Heart left ventricle (tissue), 16 donors: ENCODE measurements at regions not wholly inside any gene's neighbourhood (a gene's known extent, or its start where the extent isn't known, plus 50 kb on each side); places are given as distances from the start of the nearest gene placed in this dataset.

ENCODE experiments used
- ATAC-seq, 4 donors: fragments of 200-7000 bp; cut with Tn5 transposase; one replicate each; pipeline ENCODE4 v1.9.1; 2020 to 2022; ENCODE audit warnings: moderate library complexity in 4 of 4, mild to moderate bottlenecking in 3 of 4, moderate number of reproducible peaks in 1 of 4
- DNase-seq, 5 donors: peaks; one replicate each; pipeline ENCODE4 v3.0.0-alpha.2; 2020
- H3K27ac ChIP-seq, 12 donors: fragments of 200-600 bp; sonication (generic) in 4 of 12; one replicate each; pipeline versions ENCODE4 v1.5.0 to v1.8.0; 2016 to 2022; ENCODE audit warnings: mild to moderate bottlenecking in 2 of 12
- H3K27me3 ChIP-seq, 9 donors: fragments of 200-600 bp; sonication (generic) in 2 of 9; one replicate each; pipeline versions ENCODE4 v1.5.1 to v1.8.0; 2016 to 2022; ENCODE audit warnings: mild to moderate bottlenecking in 3 of 9
- H3K36me3 ChIP-seq, 9 donors: fragments of 200-600 bp; sonication (generic) in 2 of 9; one replicate each; pipeline versions ENCODE4 v1.5.0 to v1.8.0; 2018 to 2022; ENCODE audit warnings: mild to moderate bottlenecking in 2 of 9
- H3K4me1 ChIP-seq, 12 donors: fragments of 200-600 bp; sonication (generic) in 4 of 12; one replicate each; pipeline versions ENCODE4 v1.5.0 to v1.8.0; 2016 to 2022; ENCODE audit warnings: mild to moderate bottlenecking in 3 of 12
- H3K4me3 ChIP-seq, 12 donors: fragments of 200-600 bp; sonication (generic) in 4 of 12; one replicate each; pipeline versions ENCODE4 v1.5.0 to v1.8.0; 2017 to 2022; ENCODE audit warnings: mild to moderate bottlenecking in 9 of 12, moderate library complexity in 4 of 12
- H3K9me3 ChIP-seq, 12 donors: fragments of 200-600 bp; sonication (generic) in 4 of 12; one replicate each; pipeline versions ENCODE4 v1.5.0 to v1.8.0; 2016 to 2022; ENCODE audit warnings: mild to moderate bottlenecking in 1 of 12
- CTCF ChIP-seq, 12 donors: fragments of 200-600 bp; sonication (generic) in 4 of 12; IDR thresholded peaks; one replicate each; pipeline versions ENCODE4 v1.5.0 to v1.8.0; 2018 to 2022; ENCODE audit warnings: antibody characterized with exemption in 12 of 12, mild to moderate bottlenecking in 5 of 12
- POLR2A ChIP-seq, 2 donors: fragments of 450-650 bp; IDR thresholded peaks; one replicate each; pipeline ENCODE4 v1.6.1; 2017; ENCODE audit warnings: antibody characterized with exemption in 2 of 2, mild to moderate bottlenecking in 2 of 2, moderate library complexity in 2 of 2
- WGBS, 4 donors: extraction: QIAGEN DNeasy Blood & Tissue Kit in 2 of 4; methylation state at CpG; one replicate each; pipeline versions ENCODE4 v1.1.5 to v1.1.7; 2013 to 2018; 5-methylcytosine and 5-hydroxymethylcytosine counted together
- intact Hi-C, 10 donors: fragments of 100-400 bp; cut with DNase I; formaldehyde crosslinking; loops; one replicate each; pipeline versions ENCODE4 v1.11.1 to v1.14.2; 2022
- donor health status: ischemic (EF 13 %, LVEDD 7.1; RV severe dilation, severe dysfunction).
- donor health status: healthy with polysubstance abuse.
- donor health status: DM: no; HTN: yes; CAD: no.
- donor health status: DM: no; HTN: no; CAD: no.
- donor health status: ischemic (EF 25% LVEDD 6.9; RV normal size, moderate dysfunction).
- donor health status: ischemic (EF 25% LVEDD 5.7; RV mildly dilated, moderate dysfunction).
- donor health status: healthy.
- donor health status: DM: yes; HTN: yes; CAD: no.
- donor health status: ischemic (EF 35%, LVEDD 5.7; RV mildly dilated, moderate dysfunction).
- donor health status: nonischemic (EF 11% LVEDD 7.7; RV severe dilation, severe dysfunction).
- donor health status: DM: yes; HTN: yes; CAD: no.
- donor health status: PGD.
- donor health status: ischemic (EF 29% LVEDD 5.4; RV normal size, mild dysfunction).
- donor health status: nonischemic (EF 23%, LVEDD 6.1; RV moderate dilation, normal function).

GRCh38 chr3:13975686-13976085 is 95.8 kb upstream of the WNT7A start:
- whole genome bisulfite sequencing, 4 donors = 57 to 78% (median 62%) methylated on average over 2 of the region's 2 CpGs
- DNase-seq = no peak

GRCh38 chr3:13972679-13973379 is 93.0 kb upstream of the WNT7A start:
- ATAC-seq (no peak), DNase-seq (no peak)
- Histone ChIP-seq H3K4me3 (no peak overlapping the region), H3K4me1 (no peaks in the 10 kb centered on the region), H3K36me3 (no peaks in the 10 kb centered on the region), H3K27me3 (no peaks in the 10 kb centered on the region), H3K9me3 (peaks cover 0 to 51% (median 19%) of the 10 kb centered on the region in 12 donors), H3K27ac (no peak overlapping the region)
- intact Hi-C loops = no loop called here
- WGBS, 4 donors = 73 to 84% (median 81%) methylated on average over 5 of the region's 5 CpGs
- no peak for TF ChIP-seq CTCF (IDR thresholded peaks at IDR 0.05)
- TF ChIP-seq POLR2A (IDR thresholded peaks at IDR 0.05) = no peak

More at GRCh38 chr3:13975686-13976085, 95.8 kb upstream of the WNT7A start:
- no peak overlapping the region for H3K27ac ChIP-seq
- no peak for ATAC-seq
- H3K4me1 ChIP-seq = no peaks in the 10 kb centered on the region
- H3K27me3 ChIP-seq = no peaks in the 10 kb centered on the region
- no peak overlapping the region for H3K4me3 ChIP-seq
- TF ChIP-seq CTCF (IDR thresholded peaks at IDR 0.05) (no peak), POLR2A (IDR thresholded peaks at IDR 0.05) (no peak)
- peaks cover 0 to 40% (median 19%) of the 10 kb centered on the region in 12 donors for H3K9me3 ChIP-seq
- H3K36me3 ChIP-seq = no peaks in the 10 kb centered on the region
- intact Hi-C loops = no loop called here

GRCh38 chr3:13966302-13966701 is 86.4 kb upstream of the WNT7A start:
- Histone ChIP-seq H3K9me3 (peaks cover 0 to 18% (median 0%) of the 10 kb centered on the region in 12 donors), H3K4me1 (no peaks in the 10 kb centered on the region), H3K36me3 (no peaks in the 10 kb centered on the region), H3K27me3 (peaks cover 0 to 3% (median 0%) of the 10 kb centered on the region in 9 donors), H3K4me3 (no peak overlapping the region), H3K27ac (no peak overlapping the region)
- no peak for TF ChIP-seq POLR2A (IDR thresholded peaks at IDR 0.05)
- TF ChIP-seq CTCF (IDR thresholded peaks at IDR 0.05) = no peak
- DNase-seq (no peak), ATAC-seq (no peak)
- intact Hi-C loops = no loop called here
- WGBS, 4 donors = 57 to 70% (median 66%) methylated on average over 3 of the region's 3 CpGs

- intact Hi-C loops = no loop called here
- no peak overlapping the region for H3K4me3 ChIP-seq
- TF ChIP-seq CTCF (IDR thresholded peaks at IDR 0.05) = no peak
- TF ChIP-seq POLR2A (IDR thresholded peaks at IDR 0.05) = no peak
- 77 to 92% (median 88%) methylated on average over 4 of the region's 4 CpGs for WGBS, 4 donors
- no peak for DNase-seq
- no peaks in the 10 kb centered on the region for H3K4me1 ChIP-seq
- no peak overlapping the region for H3K27ac ChIP-seq
- no peaks in the 10 kb centered on the region for H3K36me3 ChIP-seq
- H3K27me3 ChIP-seq = peaks cover 0 to 3% (median 0%) of the 10 kb centered on the region in 9 donors
- no peak for ATAC-seq
- peaks cover 0 to 7% (median 0%) of the 10 kb centered on the region in 12 donors for H3K9me3 ChIP-seq
Observed at GRCh38 chr3:13963137-13963886, 83.4 kb upstream of the WNT7A start.
